ENCODE measurements at regions not wholly inside any gene's neighbourhood (a gene's known extent, or its start where the extent isn't known, plus 50 kb on each side); places are given as distances from the start of the nearest gene placed in this dataset.
"Not testable (repeated sequence)": the region's sequence is repeated elsewhere in the genome, so short reads cannot be mapped to it uniquely, and the experiment has no call there.

GRCh38 chr7:65549589-65550443, 176.2 kb downstream of the ZNF92 start:
- not testable (repeated sequence) for H4K20me1 ChIP-seq (ENCODE audit: insufficient read depth, low read length); H3K79me2 ChIP-seq (ENCODE audit: insufficient read depth, low read length); H3F3A ChIP-seq (ENCODE audit: insufficient read depth, low read length); H3K27me3 ChIP-seq (ENCODE audit: insufficient read depth, low read length); H3K9me3 ChIP-seq (ENCODE audit: low read length); H3K9me2 ChIP-seq (ENCODE audit: low read depth, low read length); H3K27ac ChIP-seq (ENCODE audit: low read depth, low read length, poor library complexity, severe bottlenecking); H3K4me3 ChIP-seq (ENCODE audit: low read depth, low read length, poor library complexity, severe bottlenecking); H3K4me1 ChIP-seq (ENCODE audit: insufficient read depth, low read length, severe bottlenecking); H3K9ac ChIP-seq (ENCODE audit: low read length); H3K36me3 ChIP-seq (ENCODE audit: insufficient read depth, low read length); H2AFZ ChIP-seq (ENCODE audit: low read length); H3K4me2 ChIP-seq (ENCODE audit: low read length)

GRCh38 chr7:65550444-65550809, 176.8 kb downstream of the ZNF92 start:
- H3K36me3 ChIP-seq (ENCODE audit: insufficient read depth, low read length); H3K4me3 ChIP-seq (ENCODE audit: low read depth, low read length, poor library complexity, severe bottlenecking); H3K9me2 ChIP-seq (ENCODE audit: low read depth, low read length): not testable (repeated sequence)

GRCh38 chr7:65551042-65551441, 177.4 kb downstream of the ZNF92 start:
- not testable (repeated sequence) for H3K9me2 ChIP-seq (ENCODE audit: low read depth, low read length); H3K36me3 ChIP-seq (ENCODE audit: insufficient read depth, low read length); H3K27ac ChIP-seq (ENCODE audit: low read depth, low read length, poor library complexity, severe bottlenecking); H3K79me2 ChIP-seq (ENCODE audit: insufficient read depth, low read length); H3K9ac ChIP-seq (ENCODE audit: low read length); H4K20me1 ChIP-seq (ENCODE audit: insufficient read depth, low read length); H3K9me3 ChIP-seq (ENCODE audit: low read length); H3K4me2 ChIP-seq (ENCODE audit: low read length); H3K27me3 ChIP-seq (ENCODE audit: insufficient read depth, low read length); H3F3A ChIP-seq (ENCODE audit: insufficient read depth, low read length); H3K4me1 ChIP-seq (ENCODE audit: insufficient read depth, low read length, severe bottlenecking); H2AFZ ChIP-seq (ENCODE audit: low read length); H3K4me3 ChIP-seq (ENCODE audit: low read depth, low read length, poor library complexity, severe bottlenecking)

More at GRCh38 chr7:65550444-65550809, 176.8 kb downstream of the ZNF92 start:
- H3K27me3 ChIP-seq (ENCODE audit: insufficient read depth, low read length); H2AFZ ChIP-seq (ENCODE audit: low read length); H3K79me2 ChIP-seq (ENCODE audit: insufficient read depth, low read length); H3K9me3 ChIP-seq (ENCODE audit: low read length); H4K20me1 ChIP-seq (ENCODE audit: insufficient read depth, low read length); H3K4me2 ChIP-seq (ENCODE audit: low read length); H3K27ac ChIP-seq (ENCODE audit: low read depth, low read length, poor library complexity, severe bottlenecking); H3K4me1 ChIP-seq (ENCODE audit: insufficient read depth, low read length, severe bottlenecking); H3F3A ChIP-seq (ENCODE audit: insufficient read depth, low read length); H3K9ac ChIP-seq (ENCODE audit: low read length): not testable (repeated sequence)

GRCh38 chr7:65554553-65555476, 181.2 kb downstream of the ZNF92 start:
- not testable (repeated sequence) for H3F3A ChIP-seq (ENCODE audit: insufficient read depth, low read length); H3K4me2 ChIP-seq (ENCODE audit: low read length); H3K9me3 ChIP-seq (ENCODE audit: low read length); H3K9me2 ChIP-seq (ENCODE audit: low read depth, low read length); H4K20me1 ChIP-seq (ENCODE audit: insufficient read depth, low read length); H3K9ac ChIP-seq (ENCODE audit: low read length); H3K27ac ChIP-seq (ENCODE audit: low read depth, low read length, poor library complexity, severe bottlenecking); H3K79me2 ChIP-seq (ENCODE audit: insufficient read depth, low read length); H3K27me3 ChIP-seq (ENCODE audit: insufficient read depth, low read length); H2AFZ ChIP-seq (ENCODE audit: low read length); H3K4me1 ChIP-seq (ENCODE audit: insufficient read depth, low read length, severe bottlenecking); H3K36me3 ChIP-seq (ENCODE audit: insufficient read depth, low read length)
- peak overlapping the region; percentile 39 for H3K4me3 ChIP-seq (ENCODE audit: low read depth, low read length, poor library complexity, severe bottlenecking)

- not testable (repeated sequence) for H3K9me3 ChIP-seq (ENCODE audit: low read length); H3K36me3 ChIP-seq (ENCODE audit: insufficient read depth, low read length); H3K4me1 ChIP-seq (ENCODE audit: insufficient read depth, low read length, severe bottlenecking); H4K20me1 ChIP-seq (ENCODE audit: insufficient read depth, low read length); H2AFZ ChIP-seq (ENCODE audit: low read length); H3K4me2 ChIP-seq (ENCODE audit: low read length); H3K9me2 ChIP-seq (ENCODE audit: low read depth, low read length); H3K9ac ChIP-seq (ENCODE audit: low read length); H3K27me3 ChIP-seq (ENCODE audit: insufficient read depth, low read length); H3F3A ChIP-seq (ENCODE audit: insufficient read depth, low read length); H3K27ac ChIP-seq (ENCODE audit: low read depth, low read length, poor library complexity, severe bottlenecking); H3K79me2 ChIP-seq (ENCODE audit: insufficient read depth, low read length); H3K4me3 ChIP-seq (ENCODE audit: low read depth, low read length, poor library complexity, severe bottlenecking)
Measured at GRCh38 chr7:65558584-65558983, 184.9 kb downstream of the ZNF92 start.

- not testable (repeated sequence) for H4K20me1 ChIP-seq (ENCODE audit: insufficient read depth, low read length); H3K79me2 ChIP-seq (ENCODE audit: insufficient read depth, low read length); H3K9ac ChIP-seq (ENCODE audit: low read length); H3F3A ChIP-seq (ENCODE audit: insufficient read depth, low read length); H3K9me2 ChIP-seq (ENCODE audit: low read depth, low read length); H3K36me3 ChIP-seq (ENCODE audit: insufficient read depth, low read length); H3K27ac ChIP-seq (ENCODE audit: low read depth, low read length, poor library complexity, severe bottlenecking); H2AFZ ChIP-seq (ENCODE audit: low read length); H3K4me1 ChIP-seq (ENCODE audit: insufficient read depth, low read length, severe bottlenecking); H3K4me2 ChIP-seq (ENCODE audit: low read length); H3K4me3 ChIP-seq (ENCODE audit: low read depth, low read length, poor library complexity, severe bottlenecking); H3K27me3 ChIP-seq (ENCODE audit: insufficient read depth, low read length); H3K9me3 ChIP-seq (ENCODE audit: low read length)
Measured at GRCh38 chr7:65561786-65562372, 188.2 kb downstream of the ZNF92 start.

GRCh38 chr7:65562522-65562921, 188.9 kb downstream of the ZNF92 start:
- not testable (repeated sequence) for H3K27me3 ChIP-seq (ENCODE audit: insufficient read depth, low read length); H4K20me1 ChIP-seq (ENCODE audit: insufficient read depth, low read length); H3F3A ChIP-seq (ENCODE audit: insufficient read depth, low read length); H3K9ac ChIP-seq (ENCODE audit: low read length); H3K9me3 ChIP-seq (ENCODE audit: low read length); H3K36me3 ChIP-seq (ENCODE audit: insufficient read depth, low read length); H3K4me2 ChIP-seq (ENCODE audit: low read length); H3K4me3 ChIP-seq (ENCODE audit: low read depth, low read length, poor library complexity, severe bottlenecking); H3K9me2 ChIP-seq (ENCODE audit: low read depth, low read length); H3K27ac ChIP-seq (ENCODE audit: low read depth, low read length, poor library complexity, severe bottlenecking); H3K4me1 ChIP-seq (ENCODE audit: insufficient read depth, low read length, severe bottlenecking); H3K79me2 ChIP-seq (ENCODE audit: insufficient read depth, low read length); H2AFZ ChIP-seq (ENCODE audit: low read length)
